GM12872 (cell line): ENCODE measurements at regions not wholly inside any gene's neighbourhood (a gene's known extent, or its start where the extent isn't known, plus 50 kb on each side); places are given as distances from the start of the nearest gene placed in this dataset.

ENCODE experiments used
- TF ChIP-seq, protein P1 (sequence below): IDR thresholded peaks from 3 replicates; pipeline ENCODE4 v1.5.1; 2011; ENCODE audit warnings: low read depth, mild to moderate bottlenecking, low read length, moderate library complexity; ENCODE audit not compliant: insufficient read depth

DNA sequence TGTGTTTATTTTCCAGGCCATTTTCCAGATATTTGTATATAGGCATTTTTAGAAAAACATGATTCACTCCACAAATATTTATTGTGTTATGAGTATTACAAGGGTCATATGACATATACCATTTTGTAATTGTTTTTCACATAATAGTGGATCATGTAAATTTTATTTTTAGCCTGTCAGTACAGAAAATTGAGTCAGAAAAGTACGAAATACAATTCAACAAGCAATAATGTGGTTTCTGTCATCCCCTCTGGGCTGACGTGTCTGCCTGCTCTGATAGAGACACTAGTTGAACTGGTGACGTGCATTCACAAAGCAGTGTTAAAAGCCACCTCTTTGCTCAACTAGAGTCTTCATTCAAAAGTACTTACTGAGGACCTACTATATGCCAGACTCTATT, 97.9 kb upstream of the STEAP1B start:
- TF ChIP-seq, protein P1, sequence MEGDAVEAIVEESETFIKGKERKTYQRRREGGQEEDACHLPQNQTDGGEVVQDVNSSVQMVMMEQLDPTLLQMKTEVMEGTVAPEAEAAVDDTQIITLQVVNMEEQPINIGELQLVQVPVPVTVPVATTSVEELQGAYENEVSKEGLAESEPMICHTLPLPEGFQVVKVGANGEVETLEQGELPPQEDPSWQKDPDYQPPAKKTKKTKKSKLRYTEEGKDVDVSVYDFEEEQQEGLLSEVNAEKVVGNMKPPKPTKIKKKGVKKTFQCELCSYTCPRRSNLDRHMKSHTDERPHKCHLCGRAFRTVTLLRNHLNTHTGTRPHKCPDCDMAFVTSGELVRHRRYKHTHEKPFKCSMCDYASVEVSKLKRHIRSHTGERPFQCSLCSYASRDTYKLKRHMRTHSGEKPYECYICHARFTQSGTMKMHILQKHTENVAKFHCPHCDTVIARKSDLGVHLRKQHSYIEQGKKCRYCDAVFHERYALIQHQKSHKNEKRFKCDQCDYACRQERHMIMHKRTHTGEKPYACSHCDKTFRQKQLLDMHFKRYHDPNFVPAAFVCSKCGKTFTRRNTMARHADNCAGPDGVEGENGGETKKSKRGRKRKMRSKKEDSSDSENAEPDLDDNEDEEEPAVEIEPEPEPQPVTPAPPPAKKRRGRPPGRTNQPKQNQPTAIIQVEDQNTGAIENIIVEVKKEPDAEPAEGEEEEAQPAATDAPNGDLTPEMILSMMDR = no peak

DNA sequence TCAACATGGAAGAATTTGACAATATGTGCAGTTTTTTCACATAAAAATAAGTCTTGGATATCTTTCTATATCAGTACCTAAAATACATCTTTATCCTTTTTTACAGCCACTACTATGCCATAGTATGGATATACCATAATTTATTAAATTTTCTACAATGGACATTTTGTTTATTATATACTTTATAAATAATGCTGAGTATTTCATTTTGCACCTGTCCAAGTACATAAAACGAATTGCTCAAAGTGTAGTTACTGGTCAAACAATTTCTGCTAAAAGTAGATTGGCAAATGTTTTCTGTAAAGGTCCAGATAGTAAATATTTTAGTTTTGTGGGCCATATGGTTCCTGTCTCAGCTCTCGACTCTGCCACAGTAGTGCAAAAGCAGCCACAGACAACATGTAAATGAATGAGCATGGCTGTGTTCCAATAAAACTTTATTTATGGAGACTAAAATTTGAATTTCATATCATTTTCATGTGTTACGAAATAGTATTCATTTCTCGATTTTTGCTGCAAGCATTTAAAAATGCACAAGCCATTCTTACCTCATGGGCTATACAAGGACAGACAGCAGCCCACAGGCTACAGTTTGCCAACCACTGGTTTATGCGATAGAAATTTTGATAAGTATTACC, 96.9 kb upstream of the STEAP1B start:
- TF ChIP-seq, protein P1 = no peak

DNA sequence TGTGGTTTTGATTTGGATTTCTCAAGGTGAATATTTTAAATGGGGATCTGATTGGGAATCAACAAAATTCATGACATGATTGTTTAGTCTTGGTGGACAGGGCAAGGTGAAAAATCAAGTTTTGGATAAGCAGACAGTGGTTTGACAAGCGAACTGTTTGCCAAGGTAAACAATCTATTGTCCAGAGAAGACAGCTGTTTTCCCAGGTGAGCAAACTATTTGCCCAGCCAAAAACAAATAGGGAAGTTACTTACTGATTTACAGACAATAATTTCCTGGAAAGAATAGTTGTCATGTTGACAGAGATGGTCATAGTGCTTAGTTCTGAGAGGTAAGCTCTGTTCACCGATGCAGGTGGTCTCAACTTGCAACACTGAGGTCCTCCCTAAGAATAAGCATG, 94.0 kb upstream of the STEAP1B start:
- TF ChIP-seq, protein P1 = no peak

DNA sequence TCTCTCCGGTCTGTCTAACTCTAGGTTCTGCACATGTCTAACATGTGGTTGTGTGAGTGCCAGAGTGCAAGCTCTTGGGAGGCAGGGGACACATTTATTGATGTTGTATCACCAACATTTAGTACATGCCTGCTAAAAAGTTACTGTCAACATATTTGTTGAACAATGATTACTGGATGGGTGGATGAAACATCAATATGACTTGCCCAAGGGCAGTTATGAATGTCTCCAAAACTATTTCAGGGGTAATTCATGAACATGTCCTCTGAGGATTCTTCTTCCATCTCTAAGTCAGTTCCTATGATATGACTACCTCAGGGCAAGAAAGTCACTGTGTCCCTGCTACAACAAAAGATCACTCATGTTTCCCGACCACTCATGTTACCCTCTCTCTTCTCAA, 91.3 kb upstream of the STEAP1B start:
- TF ChIP-seq, protein P1 = no peak

DNA sequence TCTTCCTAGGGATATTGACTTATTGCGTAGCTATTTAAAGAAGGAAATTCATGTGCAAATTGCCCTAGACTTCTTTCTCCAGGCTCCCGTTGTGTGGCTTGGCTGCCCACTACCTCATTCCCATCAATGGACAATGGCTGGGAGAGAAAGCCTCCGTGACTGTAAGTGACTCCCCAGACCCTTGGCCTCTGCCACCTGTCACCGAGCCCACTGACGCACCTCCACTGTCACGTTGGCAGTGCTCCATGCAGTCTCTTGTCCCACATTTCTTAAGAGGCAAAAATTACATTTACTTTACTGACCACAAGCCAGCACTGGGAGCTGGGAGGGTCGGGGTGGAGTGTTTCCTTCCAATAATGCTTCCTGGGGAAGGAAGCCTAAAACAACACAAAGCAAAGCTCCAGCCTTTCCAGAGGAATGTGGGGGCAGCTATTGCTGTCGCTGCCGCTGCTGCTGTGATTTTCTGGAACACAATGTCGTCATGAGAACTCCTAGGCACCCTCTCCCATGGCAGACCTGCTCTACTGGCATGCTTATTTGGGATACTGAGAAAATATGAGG, 89.7 kb upstream of the STEAP1B start:
- TF ChIP-seq, protein P1 = no peak

DNA sequence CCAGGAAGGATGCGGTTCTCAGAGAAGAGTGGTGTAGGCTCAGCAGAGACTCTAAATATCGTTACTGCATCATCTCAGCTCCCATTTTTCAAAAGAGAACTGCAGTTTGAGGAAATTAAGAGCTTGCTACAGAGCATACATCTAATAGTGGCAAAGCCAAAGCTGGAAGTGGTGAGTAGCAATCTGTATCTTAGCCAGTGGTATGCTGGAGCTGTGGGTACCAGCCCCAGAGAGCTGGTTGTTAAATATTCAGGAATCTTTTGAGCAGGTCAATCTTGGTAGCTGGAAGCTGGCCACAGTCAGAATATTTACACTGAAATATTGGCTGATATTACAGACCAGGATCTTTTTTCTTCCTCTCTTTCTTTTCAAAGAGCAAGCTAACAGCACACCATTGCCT, 88.4 kb upstream of the STEAP1B start:
- TF ChIP-seq, protein P1 = no peak

DNA sequence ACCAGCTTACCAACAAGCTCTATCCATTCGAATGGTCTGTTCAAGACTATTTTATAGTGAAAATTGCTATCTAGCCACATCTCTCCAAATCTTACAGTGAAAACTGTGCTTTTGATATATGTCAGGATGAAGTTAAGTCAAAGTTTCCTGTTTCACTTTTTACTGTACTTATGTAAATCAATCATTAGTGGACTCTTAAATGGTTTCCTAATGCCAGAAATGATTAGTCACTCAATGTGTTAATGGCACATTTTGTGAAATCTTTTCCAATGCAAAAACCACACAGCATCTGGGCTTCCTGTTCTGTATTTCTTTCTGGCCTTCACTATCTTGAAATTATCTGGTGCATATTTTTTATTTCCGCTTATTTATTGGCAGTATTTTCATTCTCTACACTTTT, 87.3 kb upstream of the STEAP1B start:
- TF ChIP-seq, protein P1 = no peak

DNA sequence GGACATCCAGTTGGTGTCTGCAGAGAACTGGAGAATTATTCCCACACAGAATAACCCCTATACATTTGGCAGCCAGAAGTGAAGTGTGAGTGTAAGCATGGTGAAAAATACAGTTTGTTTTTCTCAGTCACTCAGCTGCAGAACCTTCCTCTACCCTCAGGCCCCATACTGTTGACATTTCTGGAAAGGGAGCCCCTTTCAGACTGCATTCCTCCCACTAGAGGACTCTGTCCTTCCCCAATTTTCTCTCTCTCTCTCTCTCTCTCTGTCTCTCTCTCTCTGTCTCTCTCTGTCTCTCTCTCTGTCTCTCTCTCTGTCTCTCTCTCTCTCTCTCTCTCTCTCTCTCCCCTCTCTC, 86.8 kb upstream of the STEAP1B start:
- TF ChIP-seq, protein P1 = no peak
